Suprapubic skin (tissue), 4 donors: ENCODE measurements at regions not wholly inside any gene's neighbourhood (a gene's known extent, or its start where the extent isn't known, plus 50 kb on each side); places are given as distances from the start of the nearest gene placed in this dataset.

Source experiments
- DNase-seq, 2 donors: peaks; one replicate each; pipeline ENCODE4 v3.0.0-alpha.2; 2019; ENCODE audit warnings: low spot score in 2 of 2
- H3K27ac ChIP-seq: fragments of 200-600 bp; sonication (generic); one replicate; pipeline ENCODE4 v1.5.1; 2019
- H3K27me3 ChIP-seq: fragments of 200-600 bp; sonication (generic); one replicate; pipeline ENCODE4 v1.5.1; 2019
- H3K36me3 ChIP-seq: fragments of 200-600 bp; sonication (generic); one replicate; pipeline ENCODE4 v1.5.1; 2019
- H3K4me1 ChIP-seq: fragments of 200-600 bp; sonication (generic); one replicate; pipeline ENCODE4 v1.5.1; 2019
- H3K4me3 ChIP-seq: fragments of 200-600 bp; sonication (generic); one replicate; pipeline ENCODE4 v1.5.1; 2019; ENCODE audit warnings: mild to moderate bottlenecking
- H3K9me3 ChIP-seq: fragments of 200-600 bp; sonication (generic); one replicate; pipeline ENCODE4 v1.5.1; 2019
- CTCF ChIP-seq, 2 donors: fragments of 200-600 bp in 1 of 2; fragments of 450-650 bp in 1 of 2; sonication (generic) in 1 of 2; IDR thresholded peaks; one replicate each; pipeline ENCODE4 v1.5.1; 2016 to 2019; ENCODE audit warnings: antibody characterized with exemption in 2 of 2, mild to moderate bottlenecking in 1 of 2, moderate library complexity in 1 of 2
- EP300 ChIP-seq: sonication (generic); formaldehyde crosslinking; IDR thresholded peaks from one replicate; pipeline ENCODE4 v1.6.1; 2017; ENCODE audit warnings: antibody characterized with exemption
- POLR2A ChIP-seq, 2 donors: fragments of 450-650 bp; IDR thresholded peaks; one replicate each; pipeline ENCODE4 v1.6.1; 2017; ENCODE audit warnings: antibody characterized with exemption in 2 of 2, mild to moderate bottlenecking in 2 of 2, moderate library complexity in 2 of 2
- POLR2AphosphoS5 ChIP-seq, 3 donors: sonication (generic); formaldehyde crosslinking; IDR thresholded peaks; one replicate each; pipeline ENCODE4 v1.6.1; 2017; ENCODE audit warnings: antibody characterized with exemption in 3 of 3
- WGBS: methylation state at CpG from one replicate; pipeline ENCODE4 v1.1.5; 2018; 5-methylcytosine and 5-hydroxymethylcytosine counted together

GRCh38 chr13:74336546-74336945 lies 202.3 kb upstream of the KLF12 start:
- TF ChIP-seq EP300 (no peak), POLR2AphosphoS5 (IDR thresholded peaks at IDR 0.05) (no peak), CTCF (IDR thresholded peaks at IDR 0.05) (no peak), POLR2A (IDR thresholded peaks at IDR 0.05) (no peak)
- Histone ChIP-seq H3K9me3 (no peaks in the 10 kb centered on the region), H3K36me3 (no peaks in the 10 kb centered on the region), H3K27me3 (no peaks in the 10 kb centered on the region), H3K4me3 (no peak overlapping the region), H3K27ac (no peak overlapping the region), H3K4me1 (no peaks in the 10 kb centered on the region)
- WGBS: 43% methylated on average over 1 of the region's 1 CpG
- no peak for DNase-seq

GRCh38 chr13:74335370-74335769 lies 201.2 kb upstream of the KLF12 start:
- H3K27ac ChIP-seq: no peak overlapping the region
- H3K27me3 ChIP-seq: no peaks in the 10 kb centered on the region
- no peak for TF ChIP-seq CTCF (IDR thresholded peaks at IDR 0.05)
- TF ChIP-seq POLR2AphosphoS5 (IDR thresholded peaks at IDR 0.05): no peak
- TF ChIP-seq POLR2A (IDR thresholded peaks at IDR 0.05): no peak
- no peak for TF ChIP-seq EP300
- no peaks in the 10 kb centered on the region for H3K4me1 ChIP-seq
- DNase-seq: no peak
- 94% methylated on average over 2 of the region's 2 CpGs for WGBS
- no peaks in the 10 kb centered on the region for H3K9me3 ChIP-seq
- no peaks in the 10 kb centered on the region for H3K36me3 ChIP-seq
- no peak overlapping the region for H3K4me3 ChIP-seq

DNA sequence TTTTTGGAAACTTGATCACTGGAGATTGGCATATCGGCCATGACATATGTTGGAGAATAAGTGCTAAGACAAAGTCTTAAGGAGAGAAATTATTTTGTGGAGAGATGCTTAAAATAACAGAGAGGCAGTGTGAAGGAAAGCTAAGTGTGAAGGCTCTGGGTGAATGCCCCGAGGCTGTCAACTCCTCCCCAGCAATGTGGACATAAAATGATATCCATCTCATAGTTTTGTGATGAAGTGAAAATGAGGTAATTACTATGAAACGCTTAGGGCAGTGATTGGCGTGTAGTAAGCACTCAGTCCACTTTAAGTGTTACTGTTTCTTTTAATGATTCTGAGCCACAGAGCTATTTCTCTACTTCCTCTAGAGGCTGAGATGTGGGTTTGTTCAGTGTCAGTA lies 195.8 kb upstream of the KLF12 start:
- Histone ChIP-seq H3K4me3 (no peak overlapping the region), H3K9me3 (no peaks in the 10 kb centered on the region), H3K36me3 (no peaks in the 10 kb centered on the region), H3K27me3 (no peaks in the 10 kb centered on the region), H3K4me1 (no peaks in the 10 kb centered on the region), H3K27ac (no peak overlapping the region)
- 61% methylated on average over 4 of the region's 4 CpGs for WGBS
- TF ChIP-seq POLR2AphosphoS5 (IDR thresholded peaks at IDR 0.05) (no peak), EP300 (no peak), CTCF (IDR thresholded peaks at IDR 0.05) (no peak), POLR2A (IDR thresholded peaks at IDR 0.05) (no peak)
- DNase-seq: no peak

DNA sequence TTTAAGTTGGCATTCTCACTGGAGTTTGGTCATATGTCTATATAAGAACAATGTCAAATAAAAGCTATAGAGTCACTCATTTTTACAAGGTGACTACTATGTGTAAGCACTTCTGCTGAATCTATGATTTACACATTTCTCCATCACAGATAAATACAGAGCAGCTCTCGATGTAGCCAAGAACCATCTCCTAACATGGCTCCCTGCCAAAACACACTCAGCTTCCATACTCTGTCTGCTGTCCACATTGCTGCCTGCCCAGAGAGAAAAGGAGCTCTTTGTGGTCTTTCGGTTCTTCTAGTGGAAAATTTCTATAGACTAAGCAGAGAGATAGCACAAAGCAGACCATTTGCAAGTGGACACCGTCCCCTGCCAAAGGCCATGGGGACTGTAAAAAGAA lies 190.9 kb upstream of the KLF12 start:
- TF ChIP-seq POLR2A (IDR thresholded peaks at IDR 0.05): no peak
- no peak for TF ChIP-seq POLR2AphosphoS5 (IDR thresholded peaks at IDR 0.05)
- TF ChIP-seq EP300: no peak
- TF ChIP-seq CTCF (IDR thresholded peaks at IDR 0.05): no peak
- Histone ChIP-seq H3K9me3 (no peaks in the 10 kb centered on the region), H3K27ac (no peak overlapping the region), H3K4me3 (no peak overlapping the region), H3K4me1 (no peaks in the 10 kb centered on the region), H3K27me3 (no peaks in the 10 kb centered on the region), H3K36me3 (no peaks in the 10 kb centered on the region)
- 42% methylated on average over 3 of the region's 3 CpGs for WGBS
- no peak for DNase-seq

DNA sequence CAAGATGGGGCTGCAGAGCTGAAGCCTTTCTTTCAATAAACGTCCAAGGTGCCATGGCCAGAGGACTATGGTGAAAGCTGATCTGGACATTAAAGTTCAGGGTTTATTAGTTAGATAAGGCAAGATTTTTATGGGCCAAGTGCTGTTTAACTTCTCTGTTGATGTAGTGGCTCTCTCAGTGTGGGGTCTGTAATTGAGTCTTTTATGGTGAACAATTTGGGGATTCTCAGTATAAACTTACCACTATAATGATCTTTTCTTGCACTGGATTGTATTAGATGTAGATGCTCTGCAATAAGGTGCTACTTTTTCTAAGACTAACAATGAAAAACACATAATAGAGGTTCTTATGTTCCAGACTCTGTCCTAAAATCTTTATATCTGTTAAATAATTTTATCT lies 190.1 kb upstream of the KLF12 start:
- 81% methylated on average over 1 of the region's 1 CpG for WGBS
- TF ChIP-seq CTCF (IDR thresholded peaks at IDR 0.05) (no peak), POLR2A (IDR thresholded peaks at IDR 0.05) (no peak), EP300 (no peak), POLR2AphosphoS5 (IDR thresholded peaks at IDR 0.05) (no peak)

More for the DNA sequence above, 190.1 kb upstream of the KLF12 start:
- H3K27me3 ChIP-seq: no peaks in the 10 kb centered on the region
- H3K36me3 ChIP-seq: no peaks in the 10 kb centered on the region
- no peaks in the 10 kb centered on the region for H3K4me1 ChIP-seq
- DNase-seq: no peak
- no peaks in the 10 kb centered on the region for H3K9me3 ChIP-seq
- H3K4me3 ChIP-seq: no peak overlapping the region
- no peak overlapping the region for H3K27ac ChIP-seq
